Esophagus squamous epithelium (tissue), 4 donors: ENCODE measurements at regions not wholly inside any gene's neighbourhood (a gene's known extent, or its start where the extent isn't known, plus 50 kb on each side); places are given as distances from the start of the nearest gene placed in this dataset.

Experiments used
- CTCF ChIP-seq, 6 experiments: fragments of 450-650 bp in 4 of 6; fragments of 200-600 bp in 2 of 6; sonication (generic) in 2 of 6; IDR thresholded peaks; one replicate each; pipeline ENCODE4 v1.5.1; 2016 to 2019; ENCODE audit warnings: antibody characterized with exemption in 6 of 6, mild to moderate bottlenecking in 4 of 6, moderate library complexity in 4 of 6
- POLR2A ChIP-seq, 4 donors: fragments of 450-650 bp; IDR thresholded peaks; one replicate each; pipeline ENCODE4 v1.6.1; 2017; ENCODE audit warnings: antibody characterized with exemption in 4 of 4, mild to moderate bottlenecking in 4 of 4, moderate library complexity in 3 of 4

GRCh38 chr18:8507361-8507760, 101.9 kb upstream of the RAB12 start:
- TF ChIP-seq POLR2A (IDR thresholded peaks at IDR 0.05) (no peak), CTCF (IDR thresholded peaks at IDR 0.05) (no peak)
